Sigmoid colon (tissue), 6 donors: ENCODE measurements at regions not wholly inside any gene's neighbourhood (a gene's known extent, or its start where the extent isn't known, plus 50 kb on each side); places are given as distances from the start of the nearest gene placed in this dataset.

Experiments
- DNase-seq: peaks from one replicate; pipeline ENCODE4 v3.0.0-alpha.2; 2019
- H3K27ac ChIP-seq, 4 donors: fragments of 200-600 bp; sonication (generic); one replicate each; pipeline ENCODE4 v1.5.1; 2016 to 2019; ENCODE audit warnings: mild to moderate bottlenecking in 1 of 4
- H3K27me3 ChIP-seq, 3 donors: fragments of 200-600 bp; sonication (generic); one replicate each; pipeline ENCODE4 v1.5.1; 2019; ENCODE audit warnings: mild to moderate bottlenecking in 1 of 3
- H3K36me3 ChIP-seq, 4 donors: fragments of 200-600 bp; sonication (generic); one replicate each; pipeline ENCODE4 v1.5.1; 2016 to 2019
- H3K4me1 ChIP-seq, 4 donors: fragments of 200-600 bp; sonication (generic); one replicate each; pipeline ENCODE4 v1.5.1; 2017 to 2019
- H3K4me3 ChIP-seq, 4 donors: fragments of 200-600 bp; sonication (generic); one replicate each; pipeline ENCODE4 v1.5.1; 2017 to 2019; ENCODE audit warnings: mild to moderate bottlenecking in 2 of 4, moderate library complexity in 1 of 4
- H3K9me3 ChIP-seq, 4 donors: fragments of 200-600 bp in 3 of 4; sonication (generic) in 3 of 4; one replicate each; pipeline versions ENCODE4 v1.5.1 to v1.6.1; 2013 to 2019
- CTCF ChIP-seq, 4 experiments: fragments of 450-650 bp in 3 of 4; fragments of 200-600 bp in 1 of 4; IDR thresholded peaks; one replicate each; pipeline ENCODE4 v1.5.1; 2016 to 2019; ENCODE audit warnings: antibody characterized with exemption in 4 of 4, mild to moderate bottlenecking in 3 of 4, moderate library complexity in 2 of 4
- EP300 ChIP-seq, 4 donors: sonication (generic); formaldehyde crosslinking; IDR thresholded peaks; one replicate each; pipeline ENCODE4 v1.6.1; 2017; ENCODE audit warnings: antibody characterized with exemption in 4 of 4
- POLR2A ChIP-seq, 2 donors: fragments of 450-650 bp; IDR thresholded peaks; one replicate each; pipeline ENCODE4 v1.6.1; 2016; ENCODE audit warnings: antibody characterized with exemption in 2 of 2, mild to moderate bottlenecking in 2 of 2, moderate library complexity in 2 of 2
- POLR2AphosphoS5 ChIP-seq, 4 donors: sonication (generic); formaldehyde crosslinking; IDR thresholded peaks; one replicate each; pipeline ENCODE4 v1.6.1; 2017; ENCODE audit warnings: antibody characterized with exemption in 4 of 4
- WGBS, 2 donors: extraction: QIAGEN DNeasy Blood & Tissue Kit; methylation state at CpG; one replicate each; pipeline ENCODE4 v1.1.7; 2013; 5-methylcytosine and 5-hydroxymethylcytosine counted together
- intact Hi-C: fragments of 100-400 bp; cut with DNase I; formaldehyde crosslinking; loops from one replicate; pipeline ENCODE4 v1.15.1; 2023
- donor health status: healthy with polysubstance abuse.
- donor health status: healthy.

GRCh38 chr2:234304950-234305349 lies 191.9 kb downstream of the ARL4C start:
- DNase-seq: no peak
- no peaks in the 10 kb centered on the region for H3K9me3 ChIP-seq
- no peak overlapping the region for H3K27ac ChIP-seq
- H3K36me3 ChIP-seq: no peaks in the 10 kb centered on the region
- no peak overlapping the region for H3K4me3 ChIP-seq
- WGBS, 2 donors: 61 to 69% methylated on average over 5 of the region's 5 CpGs
- intact Hi-C loops: no loop called here
- peaks cover 0 to 6% (median 0%) of the 10 kb centered on the region in 4 donors for H3K4me1 ChIP-seq
- TF ChIP-seq EP300 (IDR thresholded peaks at IDR 0.05) (no peak), POLR2A (IDR thresholded peaks at IDR 0.05) (no peak), POLR2AphosphoS5 (IDR thresholded peaks at IDR 0.05) (no peak), CTCF (IDR thresholded peaks at IDR 0.05) (no peak)
- no peaks in the 10 kb centered on the region for H3K27me3 ChIP-seq

GRCh38 chr2:234302664-234302991 lies 194.3 kb downstream of the ARL4C start:
- Histone ChIP-seq H3K4me1 (peaks cover 0 to 6% (median 0%) of the 10 kb centered on the region in 4 donors), H3K9me3 (no peaks in the 10 kb centered on the region), H3K27me3 (no peaks in the 10 kb centered on the region), H3K4me3 (no peak overlapping the region), H3K27ac (no peak overlapping the region), H3K36me3 (no peaks in the 10 kb centered on the region)
- 82 to 91% methylated on average over 4 of the region's 4 CpGs for whole genome bisulfite sequencing, 2 donors
- intact Hi-C loops: no loop called here
- no peak for TF ChIP-seq EP300 (IDR thresholded peaks at IDR 0.05)
- no peak for TF ChIP-seq POLR2A (IDR thresholded peaks at IDR 0.05)
- TF ChIP-seq CTCF (IDR thresholded peaks at IDR 0.05): no peak
- no peak for TF ChIP-seq POLR2AphosphoS5 (IDR thresholded peaks at IDR 0.05)
- DNase-seq: no peak

- Histone ChIP-seq H3K9me3 (no peaks in the 10 kb centered on the region), H3K27ac (no peak overlapping the region), H3K27me3 (no peaks in the 10 kb centered on the region), H3K4me1 (peaks cover 0 to 6% (median 0%) of the 10 kb centered on the region in 4 donors), H3K4me3 (no peak overlapping the region), H3K36me3 (no peaks in the 10 kb centered on the region)
- intact Hi-C loops: no loop called here
- TF ChIP-seq CTCF (IDR thresholded peaks at IDR 0.05) (no peak), EP300 (IDR thresholded peaks at IDR 0.05) (no peak), POLR2AphosphoS5 (IDR thresholded peaks at IDR 0.05) (no peak), POLR2A (IDR thresholded peaks at IDR 0.05) (no peak)
- WGBS, 2 donors: 73 to 76% methylated on average over 18 of the region's 18 CpGs
- no peak for DNase-seq
Measured at GRCh38 chr2:234300932-234301823, 195.7 kb downstream of the ARL4C start.

GRCh38 chr2:234300391-234300925 lies 196.4 kb downstream of the ARL4C start:
- no peak for TF ChIP-seq CTCF (IDR thresholded peaks at IDR 0.05)
- TF ChIP-seq EP300 (IDR thresholded peaks at IDR 0.05): no peak
- no peak for TF ChIP-seq POLR2AphosphoS5 (IDR thresholded peaks at IDR 0.05)
- no peak for TF ChIP-seq POLR2A (IDR thresholded peaks at IDR 0.05)
- intact Hi-C loops: no loop called here
- H3K27ac ChIP-seq: no peak overlapping the region

More at GRCh38 chr2:234300391-234300925, 196.4 kb downstream of the ARL4C start:
- no peaks in the 10 kb centered on the region for H3K36me3 ChIP-seq
- 76 to 77% methylated on average over 6 of the region's 6 CpGs for WGBS, 2 donors
- H3K4me1 ChIP-seq: peaks cover 0 to 6% (median 0%) of the 10 kb centered on the region in 4 donors
- DNase-seq: no peak
- H3K4me3 ChIP-seq: no peak overlapping the region
- no peaks in the 10 kb centered on the region for H3K27me3 ChIP-seq
- H3K9me3 ChIP-seq: no peaks in the 10 kb centered on the region
